GM12865 (cell line): ENCODE measurements at regions not wholly inside any gene's neighbourhood (a gene's known extent, or its start where the extent isn't known, plus 50 kb on each side); places are given as distances from the start of the nearest gene placed in this dataset.

Experiments used
- DNase-seq: peaks from one replicate; pipeline ENCODE4 v3.0.0; 2010; ENCODE audit warnings: low read depth
- H3K4me3 ChIP-seq: 2 replicates; pipeline ENCODE4 v1.5.1; 2011; ENCODE audit warnings: mild to moderate bottlenecking, low read depth, low read length, control low read depth
- CTCF ChIP-seq: IDR thresholded peaks from 2 replicates; pipeline ENCODE4 v1.5.1; 2011; ENCODE audit warnings: low read length, control low read depth, low read depth, inconsistent platforms; ENCODE audit not compliant: insufficient read depth; ENCODE audit errors: missing control alignments

- no peak for TF ChIP-seq CTCF
- DNase-seq, result peak; percentile 28
- H3K4me3 ChIP-seq, result no peak overlapping the region
Measured at GRCh38 chr17:5672815-5673430, 88.6 kb upstream of the NLRP1 start.

GRCh38 chr17:5675625-5676421 lies 91.5 kb upstream of the NLRP1 start:
- TF ChIP-seq CTCF, result no peak
- DNase-seq, result peak; percentile 52
- H3K4me3 ChIP-seq, result no peak overlapping the region

GRCh38 chr17:5677620-5678019 lies 93.3 kb upstream of the NLRP1 start:
- H3K4me3 ChIP-seq, result no peak overlapping the region
- TF ChIP-seq CTCF, result no peak
- DNase-seq, result no peak

GRCh38 chr17:5678171-5678570 lies 93.9 kb upstream of the NLRP1 start:
- H3K4me3 ChIP-seq, result no peak overlapping the region
- TF ChIP-seq CTCF, result no peak
- no peak for DNase-seq

GRCh38 chr17:5680766-5681165 lies 96.5 kb upstream of the NLRP1 start:
- no peak for DNase-seq
- TF ChIP-seq CTCF, result no peak
- no peak overlapping the region for H3K4me3 ChIP-seq

- DNase-seq, result no peak
- no peak for TF ChIP-seq CTCF
- no peak overlapping the region for H3K4me3 ChIP-seq
Measured at GRCh38 chr17:5683241-5683640, 98.9 kb upstream of the NLRP1 start.
